Endothelial cell (in vitro differentiated cells): ENCODE measurements at regions not wholly inside any gene's neighbourhood (a gene's known extent, or its start where the extent isn't known, plus 50 kb on each side); places are given as distances from the start of the nearest gene placed in this dataset.
"Not testable (repeated sequence)": the region's sequence is repeated elsewhere in the genome, so short reads cannot be mapped to it uniquely, and the experiment has no call there.

Experiments used
- DNase-seq: peaks from one replicate; pipeline ENCODE4 v3.0.0; 2021; ENCODE audit warnings: low spot score
- H3K27ac Mint-ChIP-seq: one replicate; pipeline ENCODE4 v1.8.0; 2021; ENCODE audit warnings: mixed read lengths, inconsistent platforms; ENCODE audit not compliant: unreplicated experiment
- H3K27me3 Mint-ChIP-seq: one replicate; pipeline ENCODE4 v1.8.0; 2021; ENCODE audit warnings: mild to moderate bottlenecking, moderate library complexity, mixed read lengths, inconsistent platforms; ENCODE audit not compliant: unreplicated experiment
- H3K36me3 Mint-ChIP-seq: one replicate; pipeline ENCODE4 v1.8.0; 2021; ENCODE audit warnings: mild to moderate bottlenecking, low read depth, mixed read lengths, inconsistent platforms; ENCODE audit not compliant: unreplicated experiment
- H3K4me1 Mint-ChIP-seq: one replicate; pipeline ENCODE4 v1.8.0; 2021; ENCODE audit warnings: mild to moderate bottlenecking, mixed read lengths, inconsistent platforms; ENCODE audit not compliant: unreplicated experiment
- H3K4me3 Mint-ChIP-seq: one replicate; pipeline ENCODE4 v1.8.0; 2021; ENCODE audit warnings: mild to moderate bottlenecking, mixed read lengths, inconsistent platforms; ENCODE audit not compliant: unreplicated experiment
- H3K9me3 Mint-ChIP-seq: one replicate; pipeline ENCODE4 v1.8.0; 2021; ENCODE audit warnings: mixed read lengths, inconsistent platforms; ENCODE audit not compliant: unreplicated experiment
- TF ChIP-seq, protein P1 (sequence below): fragments of 200-600 bp; sonication (generic); IDR thresholded peaks from one replicate; pipeline ENCODE4 v1.5.0; 2021; ENCODE audit warnings: antibody characterized with exemption; ENCODE audit not compliant: unreplicated experiment

DNA sequence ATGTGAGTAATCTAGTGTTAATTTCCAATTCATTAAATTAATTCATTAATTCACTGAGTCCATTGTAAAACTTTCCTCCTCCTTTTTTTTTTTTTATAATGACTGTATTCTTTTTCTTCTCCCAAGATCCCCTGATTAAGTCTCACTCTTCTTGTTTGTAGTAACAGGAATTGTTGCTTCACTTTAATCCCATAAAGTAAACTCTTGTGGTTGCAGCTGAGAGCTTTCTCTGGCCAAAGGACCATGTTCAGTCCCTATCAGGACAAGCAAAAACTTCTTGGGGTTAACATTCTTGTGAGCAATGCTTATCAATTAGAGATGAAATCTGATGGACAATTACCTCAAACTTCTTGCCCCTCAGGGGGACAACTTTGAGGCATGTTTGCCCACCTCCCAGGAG lies 400.2 kb upstream of the SPHKAP start:
- DNase-seq: no peak
- no peaks in the 10 kb centered on the region for H3K9me3 Mint-ChIP-seq
- no peak overlapping the region for H3K27ac Mint-ChIP-seq
- no peaks in the 10 kb centered on the region for H3K36me3 Mint-ChIP-seq
- H3K27me3 Mint-ChIP-seq: no peaks in the 10 kb centered on the region
- H3K4me1 Mint-ChIP-seq: no peaks in the 10 kb centered on the region
- TF ChIP-seq, protein P1, sequence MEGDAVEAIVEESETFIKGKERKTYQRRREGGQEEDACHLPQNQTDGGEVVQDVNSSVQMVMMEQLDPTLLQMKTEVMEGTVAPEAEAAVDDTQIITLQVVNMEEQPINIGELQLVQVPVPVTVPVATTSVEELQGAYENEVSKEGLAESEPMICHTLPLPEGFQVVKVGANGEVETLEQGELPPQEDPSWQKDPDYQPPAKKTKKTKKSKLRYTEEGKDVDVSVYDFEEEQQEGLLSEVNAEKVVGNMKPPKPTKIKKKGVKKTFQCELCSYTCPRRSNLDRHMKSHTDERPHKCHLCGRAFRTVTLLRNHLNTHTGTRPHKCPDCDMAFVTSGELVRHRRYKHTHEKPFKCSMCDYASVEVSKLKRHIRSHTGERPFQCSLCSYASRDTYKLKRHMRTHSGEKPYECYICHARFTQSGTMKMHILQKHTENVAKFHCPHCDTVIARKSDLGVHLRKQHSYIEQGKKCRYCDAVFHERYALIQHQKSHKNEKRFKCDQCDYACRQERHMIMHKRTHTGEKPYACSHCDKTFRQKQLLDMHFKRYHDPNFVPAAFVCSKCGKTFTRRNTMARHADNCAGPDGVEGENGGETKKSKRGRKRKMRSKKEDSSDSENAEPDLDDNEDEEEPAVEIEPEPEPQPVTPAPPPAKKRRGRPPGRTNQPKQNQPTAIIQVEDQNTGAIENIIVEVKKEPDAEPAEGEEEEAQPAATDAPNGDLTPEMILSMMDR: no peak
- no peak overlapping the region for H3K4me3 Mint-ChIP-seq

DNA sequence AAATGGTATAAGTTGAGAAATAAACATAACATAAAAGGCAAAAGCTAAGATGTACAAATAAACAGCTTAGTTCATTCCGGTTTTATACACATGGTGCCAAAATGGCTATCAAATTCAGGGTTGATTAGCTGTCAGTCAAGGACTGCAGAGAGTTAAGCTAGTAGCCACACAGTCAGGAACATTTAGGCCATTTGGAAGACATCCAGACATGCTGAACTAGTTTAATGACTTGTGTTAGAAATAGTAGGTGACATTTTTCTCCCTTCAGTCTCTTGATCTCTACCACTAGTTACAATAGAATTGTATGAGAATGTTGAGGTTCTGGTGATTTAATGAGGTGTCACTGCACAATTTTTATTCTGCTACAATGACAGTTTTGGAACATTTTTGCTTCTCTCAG lies 394.4 kb upstream of the SPHKAP start:
- Mint-ChIP-seq H3K36me3 (no peaks in the 10 kb centered on the region), H3K9me3 (no peaks in the 10 kb centered on the region), H3K4me1 (no peaks in the 10 kb centered on the region), H3K27me3 (no peaks in the 10 kb centered on the region), H3K27ac (no peak overlapping the region), H3K4me3 (no peak overlapping the region)
- no peak for DNase-seq
- TF ChIP-seq, protein P1: no peak

DNA sequence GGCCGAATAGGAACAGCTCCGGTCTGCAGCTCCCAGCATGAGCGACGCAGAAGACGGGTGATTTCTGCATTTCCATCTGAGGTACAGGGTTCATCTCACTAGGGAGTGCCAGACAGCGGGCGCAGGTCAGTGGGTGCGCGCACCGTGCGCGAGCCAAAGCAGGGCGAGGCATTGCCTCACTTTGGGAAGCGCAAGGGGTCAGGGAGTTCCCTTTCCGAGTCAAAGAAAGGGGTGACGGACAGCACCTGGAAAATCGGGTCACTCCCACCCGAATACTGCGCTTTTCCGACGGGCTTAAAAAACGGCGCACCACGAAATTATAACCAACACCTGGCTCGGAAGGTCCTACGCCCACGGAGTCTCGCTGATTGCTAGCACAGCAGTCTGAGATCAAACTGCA lies 386.8 kb upstream of the SPHKAP start:
- H3K27ac Mint-ChIP-seq, H3K36me3 Mint-ChIP-seq, H3K9me3 Mint-ChIP-seq, H3K4me3 Mint-ChIP-seq, DNase-seq, H3K27me3 Mint-ChIP-seq, H3K4me1 Mint-ChIP-seq: not testable (repeated sequence)

DNA sequence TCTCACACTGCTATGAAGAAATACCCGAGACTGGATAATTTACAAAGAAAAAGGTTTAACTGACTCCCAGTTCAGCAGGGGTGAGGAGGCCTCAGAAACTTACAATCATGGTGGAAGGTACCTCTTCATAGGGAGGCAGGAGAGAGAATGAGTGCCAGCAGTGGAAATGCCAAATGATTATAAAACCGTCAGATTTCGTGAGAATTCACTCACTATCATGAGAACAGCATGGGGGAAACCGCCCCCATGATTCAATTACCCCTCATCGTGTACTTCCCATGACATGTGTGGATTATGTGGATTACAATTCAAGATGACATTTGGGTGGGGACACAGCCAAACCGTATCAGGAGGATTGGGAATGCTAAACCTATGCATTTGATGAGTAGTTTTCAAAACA lies 380.3 kb upstream of the SPHKAP start:
- no peaks in the 10 kb centered on the region for H3K36me3 Mint-ChIP-seq
- H3K9me3 Mint-ChIP-seq: no peaks in the 10 kb centered on the region
- TF ChIP-seq, protein P1: no peak
- H3K27me3 Mint-ChIP-seq: no peaks in the 10 kb centered on the region
- no peak overlapping the region for H3K27ac Mint-ChIP-seq
- H3K4me3 Mint-ChIP-seq: no peak overlapping the region
- no peaks in the 10 kb centered on the region for H3K4me1 Mint-ChIP-seq
- no peak for DNase-seq

DNA sequence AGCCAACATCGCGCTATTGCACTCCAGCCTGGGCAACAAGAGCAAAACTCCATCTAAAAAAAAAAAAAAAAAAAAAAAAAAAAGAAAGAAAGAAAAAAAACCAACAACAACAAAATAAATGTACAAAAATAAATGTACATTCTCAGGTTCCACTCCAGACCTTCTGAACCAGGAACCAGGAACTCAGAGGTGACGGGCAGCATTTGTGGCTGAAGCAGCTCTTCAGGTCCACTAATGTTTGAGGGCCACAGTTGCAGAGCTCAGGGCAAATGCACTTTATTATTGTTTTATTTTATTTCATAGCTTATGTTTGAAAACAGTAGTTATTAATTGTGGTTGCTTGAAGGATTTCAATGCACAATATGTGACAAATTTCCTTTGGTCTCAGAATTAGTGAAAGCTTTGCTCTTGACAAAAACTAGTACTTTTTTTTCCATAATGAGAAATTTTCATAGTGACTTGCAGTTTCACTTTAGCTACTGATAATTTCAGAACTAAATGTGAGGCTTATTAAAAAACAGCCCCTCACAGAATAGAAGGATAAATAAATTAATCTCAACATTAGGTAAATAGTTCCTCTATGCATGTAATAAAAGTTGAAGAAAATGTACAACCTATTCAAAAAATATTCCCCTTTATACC lies 378.4 kb upstream of the SPHKAP start:
- H3K27me3 Mint-ChIP-seq: no peaks in the 10 kb centered on the region
- H3K9me3 Mint-ChIP-seq: no peaks in the 10 kb centered on the region
- TF ChIP-seq, protein P1: no peak
- H3K36me3 Mint-ChIP-seq: no peaks in the 10 kb centered on the region
- no peak overlapping the region for H3K27ac Mint-ChIP-seq
- DNase-seq: no peak
- H3K4me1 Mint-ChIP-seq: no peaks in the 10 kb centered on the region
- no peak overlapping the region for H3K4me3 Mint-ChIP-seq

DNA sequence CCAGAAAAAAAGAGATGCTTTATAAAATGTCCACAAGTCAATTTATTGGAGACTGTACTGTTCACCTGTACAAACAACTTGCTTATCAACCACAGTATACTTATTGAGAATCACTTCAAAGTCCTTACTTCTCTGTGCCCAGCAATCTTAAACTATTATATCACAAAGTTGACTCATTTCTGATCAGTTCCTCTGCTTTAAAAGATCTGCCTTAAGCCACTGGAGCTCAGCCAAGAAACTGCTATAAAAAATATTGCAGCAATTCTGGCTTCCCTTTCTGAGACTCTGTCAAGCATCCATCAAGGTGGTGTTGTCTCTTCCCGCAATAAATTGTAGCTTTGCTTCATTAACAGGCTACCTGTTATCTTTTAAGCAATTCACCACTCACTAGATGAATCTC lies 375.2 kb upstream of the SPHKAP start:
- Mint-ChIP-seq H3K4me1 (no peaks in the 10 kb centered on the region), H3K9me3 (no peaks in the 10 kb centered on the region), H3K27ac (no peak overlapping the region), H3K36me3 (no peaks in the 10 kb centered on the region), H3K4me3 (no peak overlapping the region), H3K27me3 (no peaks in the 10 kb centered on the region)
- no peak for DNase-seq
- TF ChIP-seq, protein P1: no peak
